ENCODE measurements at regions not wholly inside any gene's neighbourhood (a gene's known extent, or its start where the extent isn't known, plus 50 kb on each side); places are given as distances from the start of the nearest gene placed in this dataset.

GRCh38 chr12:125473501-125473900, 408.3 kb downstream of the AACS start:
- no peak overlapping the region for H3K4me3 ChIP-seq (ENCODE audit: low read depth, low read length, poor library complexity, severe bottlenecking)
- H3K9me2 ChIP-seq (ENCODE audit: low read depth, low read length) = no peaks in the 10 kb centered on the region
- no peak overlapping the region for H3K9ac ChIP-seq (ENCODE audit: low read length)
- no peaks in the 10 kb centered on the region for H3K36me3 ChIP-seq (ENCODE audit: insufficient read depth, low read length)
- no peaks in the 10 kb centered on the region for H3K9me3 ChIP-seq (ENCODE audit: low read length)
- H4K20me1 ChIP-seq (ENCODE audit: insufficient read depth, low read length) = no peaks in the 10 kb centered on the region
- no peaks in the 10 kb centered on the region for H3K79me2 ChIP-seq (ENCODE audit: insufficient read depth, low read length)
- no peaks in the 10 kb centered on the region for H3K27me3 ChIP-seq (ENCODE audit: insufficient read depth, low read length)
- H3K4me2 ChIP-seq (ENCODE audit: low read length) = no peak overlapping the region
- H3F3A ChIP-seq (ENCODE audit: insufficient read depth, low read length) = no peaks in the 10 kb centered on the region
- no peak for TF ChIP-seq EZH2 (IDR thresholded peaks at IDR 0.05; ENCODE audit: borderline replicate concordance, low read length)
- H3K4me1 ChIP-seq (ENCODE audit: insufficient read depth, low read length, severe bottlenecking) = no peaks in the 10 kb centered on the region
- no peak overlapping the region for H3K27ac ChIP-seq (ENCODE audit: low read depth, low read length, poor library complexity, severe bottlenecking)
- H2AFZ ChIP-seq (ENCODE audit: low read length) = no peak overlapping the region

- Histone ChIP-seq H3K4me3 (ENCODE audit: low read depth, low read length, poor library complexity, severe bottlenecking) (no peak overlapping the region), H3K36me3 (ENCODE audit: insufficient read depth, low read length) (no peaks in the 10 kb centered on the region), H3K9me2 (ENCODE audit: low read depth, low read length) (no peaks in the 10 kb centered on the region), H3K27me3 (ENCODE audit: insufficient read depth, low read length) (no peaks in the 10 kb centered on the region), H3K9ac (ENCODE audit: low read length) (no peak overlapping the region), H3K4me2 (ENCODE audit: low read length) (no peak overlapping the region), H2AFZ (ENCODE audit: low read length) (no peak overlapping the region), H3F3A (ENCODE audit: insufficient read depth, low read length) (no peaks in the 10 kb centered on the region), H4K20me1 (ENCODE audit: insufficient read depth, low read length) (no peaks in the 10 kb centered on the region), H3K4me1 (ENCODE audit: insufficient read depth, low read length, severe bottlenecking) (no peaks in the 10 kb centered on the region), H3K79me2 (ENCODE audit: insufficient read depth, low read length) (no peaks in the 10 kb centered on the region), H3K27ac (ENCODE audit: low read depth, low read length, poor library complexity, severe bottlenecking) (no peak overlapping the region), H3K9me3 (ENCODE audit: low read length) (no peaks in the 10 kb centered on the region)
- no peak for TF ChIP-seq EZH2 (IDR thresholded peaks at IDR 0.05; ENCODE audit: borderline replicate concordance, low read length)
- TF ChIP-seq CTCF (IDR thresholded peaks at IDR 0.05; ENCODE audit: low read length) = no peak
Observed at GRCh38 chr12:125487336-125487735, 422.1 kb downstream of the AACS start.

GRCh38 chr12:125491553-125491952, 426.3 kb downstream of the AACS start:
- TF ChIP-seq CTCF (IDR thresholded peaks at IDR 0.05; ENCODE audit: low read length) = no peak

More at GRCh38 chr12:125491553-125491952, 426.3 kb downstream of the AACS start:
- Histone ChIP-seq H3K9ac (ENCODE audit: low read length) (no peak overlapping the region), H3K79me2 (ENCODE audit: insufficient read depth, low read length) (no peaks in the 10 kb centered on the region), H3K9me3 (ENCODE audit: low read length) (no peaks in the 10 kb centered on the region), H3K36me3 (ENCODE audit: insufficient read depth, low read length) (no peaks in the 10 kb centered on the region), H3K4me3 (ENCODE audit: low read depth, low read length, poor library complexity, severe bottlenecking) (no peak overlapping the region), H3F3A (ENCODE audit: insufficient read depth, low read length) (no peaks in the 10 kb centered on the region), H3K9me2 (ENCODE audit: low read depth, low read length) (no peaks in the 10 kb centered on the region), H3K27me3 (ENCODE audit: insufficient read depth, low read length) (no peaks in the 10 kb centered on the region), H3K4me2 (ENCODE audit: low read length) (no peak overlapping the region), H3K27ac (ENCODE audit: low read depth, low read length, poor library complexity, severe bottlenecking) (no peak overlapping the region), H3K4me1 (ENCODE audit: insufficient read depth, low read length, severe bottlenecking) (no peaks in the 10 kb centered on the region), H2AFZ (ENCODE audit: low read length) (no peak overlapping the region), H4K20me1 (ENCODE audit: insufficient read depth, low read length) (no peaks in the 10 kb centered on the region)
